ENCODE measurements at regions not wholly inside any gene's neighbourhood (a gene's known extent, or its start where the extent isn't known, plus 50 kb on each side); places are given as distances from the start of the nearest gene placed in this dataset.

DNA sequence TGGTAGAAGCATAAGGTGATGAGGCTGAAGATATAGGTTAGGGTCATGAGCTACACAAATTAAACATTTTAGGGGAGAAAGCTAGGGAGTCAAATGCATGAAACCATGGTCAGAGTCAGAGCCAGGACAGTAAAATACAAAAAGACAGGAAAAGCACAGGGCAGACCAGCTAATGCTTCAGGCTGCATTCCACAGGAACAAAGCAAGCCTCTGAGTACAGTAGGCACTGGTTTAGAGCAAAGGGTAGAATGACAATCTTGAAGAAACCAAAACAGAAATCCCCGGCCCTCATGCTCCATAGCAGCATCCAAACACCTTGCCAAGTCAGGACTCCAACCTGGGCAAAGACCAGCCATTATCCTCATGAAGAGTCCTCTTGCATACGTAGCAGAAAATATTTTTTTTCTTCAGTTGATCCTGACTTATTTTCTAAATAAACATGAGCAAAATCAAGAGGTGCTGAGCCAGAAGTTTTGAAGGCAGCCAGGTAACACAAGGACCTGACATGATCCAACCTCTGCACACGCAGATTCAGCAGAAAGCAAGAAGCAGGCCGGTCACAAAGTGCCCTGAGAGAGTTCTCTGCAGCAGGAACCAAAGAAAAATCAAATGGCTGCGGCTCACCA is 273.1 kb downstream of the TTLL7 start:
- DNase-seq (ENCODE audit: low read depth in 2 of 2), result no peak

GRCh38 chr1:83718338-83718737 is 280.6 kb downstream of the TTLL7 start:
- no peak for DNase-seq (ENCODE audit: low read depth in 2 of 2)

DNA sequence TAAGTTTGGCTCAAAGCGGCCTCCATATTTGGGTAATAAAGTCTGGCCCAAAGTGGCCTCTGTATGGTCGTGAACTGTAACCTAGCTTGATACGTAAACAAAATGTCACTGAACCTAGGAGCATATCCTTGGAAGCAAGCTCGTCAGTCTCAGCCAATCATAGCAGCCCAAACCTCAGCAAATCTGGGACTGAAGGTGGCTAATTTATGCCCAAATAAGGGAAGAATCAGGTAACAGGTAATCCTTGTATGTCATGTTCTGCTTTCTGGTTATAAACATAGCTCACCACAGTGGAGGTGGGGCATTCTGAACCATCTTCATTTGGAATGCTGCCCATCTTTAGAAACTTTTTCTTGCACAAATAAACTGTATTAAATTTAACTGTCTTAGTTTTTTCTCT is 281.1 kb downstream of the TTLL7 start:
- no peak for DNase-seq (ENCODE audit: low read depth in 2 of 2)

GRCh38 chr1:83716641-83717040 is 282.3 kb downstream of the TTLL7 start:
- no peak for DNase-seq (ENCODE audit: low read depth in 2 of 2)

GRCh38 chr1:83715550-83715949 is 283.4 kb downstream of the TTLL7 start:
- no peak for DNase-seq (ENCODE audit: low read depth in 2 of 2)

DNA sequence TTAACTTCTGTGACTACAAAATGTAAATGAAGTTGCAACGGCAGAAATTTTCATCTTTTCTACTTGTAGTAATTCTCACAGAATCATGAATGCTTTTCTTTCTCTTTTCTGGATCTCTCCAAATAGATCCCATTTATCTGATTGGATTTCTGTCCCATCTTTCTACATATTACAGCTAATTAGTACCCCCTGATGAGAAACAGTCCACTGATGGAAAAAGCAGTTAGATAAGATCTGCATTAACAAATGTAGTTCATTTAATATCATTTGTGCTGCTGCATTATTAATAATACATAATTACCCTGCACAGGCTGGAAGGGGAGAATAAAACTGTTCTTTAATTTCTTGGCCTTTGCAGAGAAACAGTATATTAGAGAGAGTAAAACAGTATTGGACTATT is 289.3 kb downstream of the TTLL7 start:
- DNase-seq (ENCODE audit: low read depth in 2 of 2), result no peak

- no peak for DNase-seq (ENCODE audit: low read depth in 2 of 2)
Measured at GRCh38 chr1:83706354-83706938, 292.5 kb downstream of the TTLL7 start.

DNA sequence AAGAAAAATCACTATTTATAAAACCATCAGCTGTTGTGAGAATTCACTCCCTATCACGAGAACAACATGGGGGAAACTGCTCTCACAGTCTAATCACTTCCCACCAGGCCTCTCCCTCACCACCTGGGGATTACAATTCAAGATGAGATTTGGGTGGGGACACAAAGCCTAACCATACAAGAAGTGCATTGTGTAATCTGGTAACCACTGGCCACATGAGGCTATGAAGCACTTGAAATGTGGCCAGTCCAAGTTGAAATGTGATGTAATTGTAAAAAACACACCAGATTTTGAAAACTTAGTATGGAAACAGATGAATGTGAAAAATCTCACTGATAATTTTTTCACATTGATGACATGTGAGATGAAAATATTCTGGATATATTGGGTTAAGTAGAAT is 293.8 kb downstream of the TTLL7 start:
- no peak for DNase-seq (ENCODE audit: low read depth in 2 of 2)

- DNase-seq (ENCODE audit: low read depth in 2 of 2), result no peak
Measured at GRCh38 chr1:83704350-83704749, 294.6 kb downstream of the TTLL7 start.

- DNase-seq (ENCODE audit: low read depth in 2 of 2), result no peak
Measured at GRCh38 chr1:83702356-83702755, 296.6 kb downstream of the TTLL7 start.

DNA sequence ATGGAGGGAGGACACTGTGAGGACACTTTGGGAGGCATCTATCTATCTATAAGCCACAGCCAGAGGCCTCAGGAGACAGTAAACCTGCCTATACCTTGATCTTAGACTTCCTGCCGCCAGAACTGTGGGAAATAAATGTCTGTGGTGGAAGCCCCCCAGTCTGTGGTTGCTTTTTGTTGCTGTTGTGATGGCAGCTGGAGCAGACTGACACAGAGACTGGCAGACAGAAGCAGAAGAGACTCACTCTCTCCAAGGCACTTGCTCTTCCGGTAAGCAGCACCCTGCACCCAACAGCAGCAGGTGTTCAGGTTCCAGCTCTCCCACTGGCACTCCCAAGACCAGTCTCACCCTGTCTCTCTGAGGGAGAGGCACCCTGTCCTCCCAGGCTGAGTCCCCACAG is 297.6 kb downstream of the TTLL7 start:
- no peak for DNase-seq (ENCODE audit: low read depth in 2 of 2)

GRCh38 chr1:83698644-83699043 is 300.3 kb downstream of the TTLL7 start:
- DNase-seq (ENCODE audit: low read depth in 2 of 2), result no peak

- DNase-seq (ENCODE audit: low read depth in 2 of 2), result peak in 1 of 2 experiments; percentile 7
Measured at GRCh38 chr1:83697961-83698360, 301.0 kb downstream of the TTLL7 start.

DNA sequence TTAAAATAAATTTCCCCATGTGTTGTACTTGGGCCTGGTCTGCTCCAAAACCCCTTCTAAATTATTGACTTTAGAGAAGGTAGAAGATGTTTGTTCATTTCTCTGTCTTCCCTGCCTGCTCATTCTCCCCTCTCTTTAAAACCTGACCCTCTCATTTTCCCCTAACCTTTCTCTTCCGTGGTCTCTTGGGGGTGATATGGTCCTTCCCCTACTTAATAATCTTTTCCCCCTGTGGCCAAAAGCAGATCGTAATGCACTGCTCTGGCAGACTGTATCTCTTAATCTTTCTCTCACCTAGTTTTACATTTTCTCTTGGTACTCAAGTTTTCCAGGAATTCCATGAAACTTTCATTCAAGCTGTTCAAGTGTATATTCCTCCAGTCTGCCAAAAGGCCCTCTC is 301.7 kb downstream of the TTLL7 start:
- DNase-seq (ENCODE audit: low read depth in 2 of 2), result no peak

GRCh38 chr1:83694449-83694848 is 304.5 kb downstream of the TTLL7 start:
- no peak for DNase-seq (ENCODE audit: low read depth in 2 of 2)

DNA sequence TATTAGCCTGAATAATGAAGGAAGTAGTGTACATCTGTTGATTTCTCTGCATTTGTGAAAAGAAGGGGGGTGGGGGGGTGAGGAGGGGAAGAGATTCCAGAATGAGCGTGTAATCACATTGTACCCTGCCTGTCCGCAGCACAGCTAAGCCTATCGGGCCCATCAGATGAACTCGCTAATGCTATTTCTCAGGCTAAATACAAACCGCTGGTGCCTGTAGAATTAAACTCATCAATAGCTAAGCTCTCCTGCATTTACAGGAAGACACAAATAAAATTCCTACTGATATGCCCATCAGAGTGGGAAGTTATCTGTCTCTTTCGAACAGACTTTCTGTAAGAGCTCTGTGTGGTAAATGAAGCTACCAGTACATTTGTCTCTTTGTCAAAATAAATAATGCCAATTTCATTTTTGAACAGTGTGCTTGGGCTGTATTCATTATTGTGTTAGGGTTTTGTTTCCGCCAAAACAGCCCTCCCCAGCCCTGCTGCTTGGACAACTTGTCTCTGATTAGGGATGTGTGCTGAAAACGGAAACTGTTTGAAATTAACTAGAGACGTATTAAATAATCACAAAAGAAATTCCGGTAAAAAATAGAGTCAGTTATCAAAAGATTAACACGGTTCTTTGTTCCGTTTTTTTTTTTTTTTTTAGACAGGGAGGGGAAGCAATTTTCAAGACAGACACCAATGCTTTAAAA is 305.4 kb downstream of the TTLL7 start:
- peak in 1 of 2 experiments; percentile 9 for DNase-seq (ENCODE audit: low read depth in 2 of 2)

- no peak for DNase-seq (ENCODE audit: low read depth in 2 of 2)
Measured at GRCh38 chr1:83692524-83693381, 306.2 kb downstream of the TTLL7 start.

DNA sequence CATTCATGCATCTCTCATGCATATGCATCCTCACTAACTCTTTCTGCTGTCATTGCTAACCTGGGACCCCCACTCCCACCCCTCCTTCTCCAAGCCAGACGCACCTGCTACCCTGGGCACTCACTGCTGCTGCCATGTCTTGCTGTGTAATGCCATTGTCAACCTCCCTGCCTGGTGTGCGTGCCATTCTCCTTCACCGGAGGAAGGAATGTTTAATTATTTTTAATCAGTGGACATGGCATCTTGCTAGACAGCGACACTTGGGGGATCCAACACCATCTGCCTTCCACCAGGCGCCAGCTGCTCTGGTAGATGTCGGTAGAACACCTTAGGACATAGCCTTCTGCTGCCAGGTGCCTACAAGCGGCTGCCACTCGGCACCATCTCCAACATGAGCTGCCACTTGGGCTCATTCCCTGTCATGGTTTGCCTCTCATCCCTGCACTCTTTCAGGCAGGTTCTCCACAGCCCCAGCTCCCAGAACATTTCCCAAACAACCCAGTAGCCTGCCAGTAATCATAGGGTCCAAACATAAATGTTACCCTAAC is 306.9 kb downstream of the TTLL7 start:
- no peak for DNase-seq (ENCODE audit: low read depth in 2 of 2)

GRCh38 chr1:83689921-83690868 is 308.7 kb downstream of the TTLL7 start:
- DNase-seq (ENCODE audit: low read depth in 2 of 2), result peak in 1 of 2 experiments; percentile 18

- no peak for DNase-seq (ENCODE audit: low read depth in 2 of 2)
Measured at GRCh38 chr1:83682132-83682531, 316.8 kb downstream of the TTLL7 start.

- DNase-seq (ENCODE audit: low read depth in 2 of 2), result no peak
Measured at GRCh38 chr1:83676106-83676505, 322.8 kb downstream of the TTLL7 start.

All from fibroblast of skin of left quadriceps (primary cell).